ENCODE measurements at regions not wholly inside any gene's neighbourhood (a gene's known extent, or its start where the extent isn't known, plus 50 kb on each side); places are given as distances from the start of the nearest gene placed in this dataset.

DNA sequence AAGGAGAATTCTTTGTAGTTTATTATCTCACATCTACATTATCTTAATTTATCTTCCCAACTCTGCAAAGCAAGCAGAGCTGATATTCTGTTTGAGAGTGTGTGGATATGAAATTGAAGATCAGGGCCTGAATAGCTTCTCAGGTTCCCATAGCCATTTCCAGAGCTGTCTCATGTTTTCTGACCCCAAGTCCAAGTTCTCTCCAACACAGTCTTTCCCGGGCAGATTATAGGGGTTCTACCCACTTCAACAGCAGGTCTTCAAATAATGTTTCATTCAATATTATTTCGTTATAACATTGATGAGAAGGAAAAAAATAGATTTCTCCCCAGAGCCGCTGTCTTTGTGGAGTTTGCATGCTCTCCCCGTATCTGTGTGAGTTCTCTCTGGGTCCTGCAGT lies 234.9 kb downstream of the ENC1 start:
- intact Hi-C loops (cut with micrococcal nuclease; ENCODE audit: unreplicated experiment) (no loop called here), in situ Hi-C loops (cut with MboI) (no loop called here)
- POLR2A ChIA-PET, result no interaction called here
- RAD21 ChIA-PET (ENCODE audit: unreplicated experiment), result interaction anchor here (1.0 kb wide), 1 partner anchor 85 kb away, joined by 3 read pairs; no protein-coding TSS in a partner anchor
- no peak overlapping the region for H3K4me3 ChIP-seq
- 62% methylated on average over 4 of the region's 4 CpGs for WGBS (ENCODE audit: insufficient coverage, insufficient replicate concordance, low lambda C conversion rate, missing lambda C conversion rate)
- no peak overlapping the region for H3K9ac ChIP-seq (ENCODE audit: control insufficient read depth, insufficient read depth, low read length)
- BruUV-seq (replicated peaks), result no TSS peak
- H4K20me1 ChIP-seq (ENCODE audit: control insufficient read depth, insufficient read depth), result no peaks in the 10 kb centered on the region
- CTCF ChIA-PET, result no interaction called here
- FAIRE-seq (no peak), DNase-seq (ENCODE audit: low read depth, low spot score) (no peak), ATAC-seq (no peak)
- no peaks in the 10 kb centered on the region for H3K27me3 ChIP-seq (replicated peaks in 1 of 2; ENCODE audit: control insufficient read depth in 2 of 2, insufficient read depth in 2 of 2, low read length in 1 of 2)
- H3K4me1 ChIP-seq (ENCODE audit: control insufficient read depth, insufficient read depth, low read length), result peaks cover 5% of the 10 kb centered on the region
- SMC1A ChIA-PET (ENCODE audit: uncharacterized antibody, unreplicated experiment), result no interaction called here
- no peak overlapping the region for H2AFZ ChIP-seq (ENCODE audit: control insufficient read depth, low read depth, low read length)
- no peaks in the 10 kb centered on the region for H3K36me3 ChIP-seq (ENCODE audit: control insufficient read depth in 2 of 2, insufficient read depth in 2 of 2, low read length in 1 of 2)
- no peaks in the 10 kb centered on the region for H3K79me2 ChIP-seq (ENCODE audit: control insufficient read depth, insufficient read depth, low read length)
- H3K4me2 ChIP-seq (ENCODE audit: control insufficient read depth, insufficient read depth), result no peak overlapping the region
- no peaks in the 10 kb centered on the region for H3K9me3 ChIP-seq (replicated peaks; ENCODE audit: control insufficient read depth, insufficient read depth, low read length)
- H3K27ac ChIP-seq (ENCODE audit: control insufficient read depth, insufficient read depth), result no peak overlapping the region
- TF ChIP-seq BACH1 (IDR thresholded peaks at IDR 0.05; ENCODE audit: borderline replicate concordance) (no peak), MXI1 (IDR thresholded peaks at IDR 0.05; ENCODE audit: low read depth, low read length) (no peak), TAF1 (IDR thresholded peaks at IDR 0.05; ENCODE audit: borderline replicate concordance, low read depth, low read length) (no peak), STAT1 (conservative IDR thresholded peaks at IDR 0.05) (no peak), MYB (IDR thresholded peaks at IDR 0.05; ENCODE audit: borderline replicate concordance, low read depth, low read length) (no peak), KDM1A (IDR thresholded peaks at IDR 0.05; ENCODE audit: borderline replicate concordance) (no peak), SPI1 (IDR thresholded peaks at IDR 0.05; ENCODE audit: borderline replicate concordance, insufficient read depth, low read depth, low read length) (no peak), RFX5 (IDR thresholded peaks at IDR 0.05; ENCODE audit: low read depth, low read length) (no peak), EGR1 (IDR thresholded peaks at IDR 0.05; ENCODE audit: borderline replicate concordance in 1 of 2, low read depth in 2 of 2, low read length in 2 of 2) (no peak)
- TF ChIP-seq, protein P1, sequence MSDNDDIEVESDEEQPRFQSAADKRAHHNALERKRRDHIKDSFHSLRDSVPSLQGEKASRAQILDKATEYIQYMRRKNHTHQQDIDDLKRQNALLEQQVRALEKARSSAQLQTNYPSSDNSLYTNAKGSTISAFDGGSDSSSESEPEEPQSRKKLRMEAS (IDR thresholded peaks at IDR 0.05; ENCODE audit: low read depth, low read length), result no peak
- TF ChIP-seq, protein P2, sequence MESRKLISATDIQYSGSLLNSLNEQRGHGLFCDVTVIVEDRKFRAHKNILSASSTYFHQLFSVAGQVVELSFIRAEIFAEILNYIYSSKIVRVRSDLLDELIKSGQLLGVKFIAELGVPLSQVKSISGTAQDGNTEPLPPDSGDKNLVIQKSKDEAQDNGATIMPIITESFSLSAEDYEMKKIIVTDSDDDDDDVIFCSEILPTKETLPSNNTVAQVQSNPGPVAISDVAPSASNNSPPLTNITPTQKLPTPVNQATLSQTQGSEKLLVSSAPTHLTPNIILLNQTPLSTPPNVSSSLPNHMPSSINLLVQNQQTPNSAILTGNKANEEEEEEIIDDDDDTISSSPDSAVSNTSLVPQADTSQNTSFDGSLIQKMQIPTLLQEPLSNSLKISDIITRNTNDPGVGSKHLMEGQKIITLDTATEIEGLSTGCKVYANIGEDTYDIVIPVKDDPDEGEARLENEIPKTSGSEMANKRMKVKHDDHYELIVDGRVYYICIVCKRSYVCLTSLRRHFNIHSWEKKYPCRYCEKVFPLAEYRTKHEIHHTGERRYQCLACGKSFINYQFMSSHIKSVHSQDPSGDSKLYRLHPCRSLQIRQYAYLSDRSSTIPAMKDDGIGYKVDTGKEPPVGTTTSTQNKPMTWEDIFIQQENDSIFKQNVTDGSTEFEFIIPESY (IDR thresholded peaks at IDR 0.05), result no peak
- TF ChIP-seq, protein P3, sequence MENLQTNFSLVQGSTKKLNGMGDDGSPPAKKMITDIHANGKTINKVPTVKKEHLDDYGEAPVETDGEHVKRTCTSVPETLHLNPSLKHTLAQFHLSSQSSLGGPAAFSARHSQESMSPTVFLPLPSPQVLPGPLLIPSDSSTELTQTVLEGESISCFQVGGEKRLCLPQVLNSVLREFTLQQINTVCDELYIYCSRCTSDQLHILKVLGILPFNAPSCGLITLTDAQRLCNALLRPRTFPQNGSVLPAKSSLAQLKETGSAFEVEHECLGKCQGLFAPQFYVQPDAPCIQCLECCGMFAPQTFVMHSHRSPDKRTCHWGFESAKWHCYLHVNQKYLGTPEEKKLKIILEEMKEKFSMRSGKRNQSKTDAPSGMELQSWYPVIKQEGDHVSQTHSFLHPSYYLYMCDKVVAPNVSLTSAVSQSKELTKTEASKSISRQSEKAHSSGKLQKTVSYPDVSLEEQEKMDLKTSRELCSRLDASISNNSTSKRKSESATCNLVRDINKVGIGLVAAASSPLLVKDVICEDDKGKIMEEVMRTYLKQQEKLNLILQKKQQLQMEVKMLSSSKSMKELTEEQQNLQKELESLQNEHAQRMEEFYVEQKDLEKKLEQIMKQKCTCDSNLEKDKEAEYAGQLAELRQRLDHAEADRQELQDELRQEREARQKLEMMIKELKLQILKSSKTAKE (IDR thresholded peaks at IDR 0.05; ENCODE audit: low read depth, poor library complexity, severe bottlenecking), result no peak
- TF ChIP-seq, protein P4, sequence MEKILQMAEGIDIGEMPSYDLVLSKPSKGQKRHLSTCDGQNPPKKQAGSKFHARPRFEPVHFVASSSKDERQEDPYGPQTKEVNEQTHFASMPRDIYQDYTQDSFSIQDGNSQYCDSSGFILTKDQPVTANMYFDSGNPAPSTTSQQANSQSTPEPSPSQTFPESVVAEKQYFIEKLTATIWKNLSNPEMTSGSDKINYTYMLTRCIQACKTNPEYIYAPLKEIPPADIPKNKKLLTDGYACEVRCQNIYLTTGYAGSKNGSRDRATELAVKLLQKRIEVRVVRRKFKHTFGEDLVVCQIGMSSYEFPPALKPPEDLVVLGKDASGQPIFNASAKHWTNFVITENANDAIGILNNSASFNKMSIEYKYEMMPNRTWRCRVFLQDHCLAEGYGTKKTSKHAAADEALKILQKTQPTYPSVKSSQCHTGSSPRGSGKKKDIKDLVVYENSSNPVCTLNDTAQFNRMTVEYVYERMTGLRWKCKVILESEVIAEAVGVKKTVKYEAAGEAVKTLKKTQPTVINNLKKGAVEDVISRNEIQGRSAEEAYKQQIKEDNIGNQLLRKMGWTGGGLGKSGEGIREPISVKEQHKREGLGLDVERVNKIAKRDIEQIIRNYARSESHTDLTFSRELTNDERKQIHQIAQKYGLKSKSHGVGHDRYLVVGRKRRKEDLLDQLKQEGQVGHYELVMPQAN (conservative IDR thresholded peaks at IDR 0.05), result no peak
- TF ChIP-seq, protein P5, sequence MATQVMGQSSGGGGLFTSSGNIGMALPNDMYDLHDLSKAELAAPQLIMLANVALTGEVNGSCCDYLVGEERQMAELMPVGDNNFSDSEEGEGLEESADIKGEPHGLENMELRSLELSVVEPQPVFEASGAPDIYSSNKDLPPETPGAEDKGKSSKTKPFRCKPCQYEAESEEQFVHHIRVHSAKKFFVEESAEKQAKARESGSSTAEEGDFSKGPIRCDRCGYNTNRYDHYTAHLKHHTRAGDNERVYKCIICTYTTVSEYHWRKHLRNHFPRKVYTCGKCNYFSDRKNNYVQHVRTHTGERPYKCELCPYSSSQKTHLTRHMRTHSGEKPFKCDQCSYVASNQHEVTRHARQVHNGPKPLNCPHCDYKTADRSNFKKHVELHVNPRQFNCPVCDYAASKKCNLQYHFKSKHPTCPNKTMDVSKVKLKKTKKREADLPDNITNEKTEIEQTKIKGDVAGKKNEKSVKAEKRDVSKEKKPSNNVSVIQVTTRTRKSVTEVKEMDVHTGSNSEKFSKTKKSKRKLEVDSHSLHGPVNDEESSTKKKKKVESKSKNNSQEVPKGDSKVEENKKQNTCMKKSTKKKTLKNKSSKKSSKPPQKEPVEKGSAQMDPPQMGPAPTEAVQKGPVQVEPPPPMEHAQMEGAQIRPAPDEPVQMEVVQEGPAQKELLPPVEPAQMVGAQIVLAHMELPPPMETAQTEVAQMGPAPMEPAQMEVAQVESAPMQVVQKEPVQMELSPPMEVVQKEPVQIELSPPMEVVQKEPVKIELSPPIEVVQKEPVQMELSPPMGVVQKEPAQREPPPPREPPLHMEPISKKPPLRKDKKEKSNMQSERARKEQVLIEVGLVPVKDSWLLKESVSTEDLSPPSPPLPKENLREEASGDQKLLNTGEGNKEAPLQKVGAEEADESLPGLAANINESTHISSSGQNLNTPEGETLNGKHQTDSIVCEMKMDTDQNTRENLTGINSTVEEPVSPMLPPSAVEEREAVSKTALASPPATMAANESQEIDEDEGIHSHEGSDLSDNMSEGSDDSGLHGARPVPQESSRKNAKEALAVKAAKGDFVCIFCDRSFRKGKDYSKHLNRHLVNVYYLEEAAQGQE (IDR thresholded peaks at IDR 0.05; ENCODE audit: low read depth, low read length), result no peak
